ENCODE measurements at regions not wholly inside any gene's neighbourhood (a gene's known extent, or its start where the extent isn't known, plus 50 kb on each side); places are given as distances from the start of the nearest gene placed in this dataset.

DNA sequence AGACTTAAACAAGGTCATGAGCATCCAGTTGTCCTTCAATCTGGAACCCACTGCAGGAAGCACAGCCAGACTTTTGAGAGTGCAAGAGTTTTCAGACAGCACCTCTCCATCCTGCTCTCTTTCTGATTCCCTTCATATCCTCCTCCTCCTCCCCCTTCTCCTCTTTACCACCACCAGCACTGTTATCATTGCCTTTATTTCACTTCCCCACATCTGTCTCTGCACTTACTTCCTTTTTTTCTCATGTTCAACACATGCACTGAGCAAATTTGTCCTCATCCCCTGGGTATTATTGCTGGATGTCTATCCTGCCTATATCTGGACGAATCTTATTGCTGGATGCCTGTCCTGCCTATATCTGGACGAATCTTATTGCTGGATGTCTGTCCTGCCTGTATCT lies 554.8 kb downstream of the DHX35 start:
- no peak for DNase-seq

GRCh38 chr20:39504710-39505094 lies 542.6 kb downstream of the DHX35 start:
- DNase-seq, result no peak

DNA sequence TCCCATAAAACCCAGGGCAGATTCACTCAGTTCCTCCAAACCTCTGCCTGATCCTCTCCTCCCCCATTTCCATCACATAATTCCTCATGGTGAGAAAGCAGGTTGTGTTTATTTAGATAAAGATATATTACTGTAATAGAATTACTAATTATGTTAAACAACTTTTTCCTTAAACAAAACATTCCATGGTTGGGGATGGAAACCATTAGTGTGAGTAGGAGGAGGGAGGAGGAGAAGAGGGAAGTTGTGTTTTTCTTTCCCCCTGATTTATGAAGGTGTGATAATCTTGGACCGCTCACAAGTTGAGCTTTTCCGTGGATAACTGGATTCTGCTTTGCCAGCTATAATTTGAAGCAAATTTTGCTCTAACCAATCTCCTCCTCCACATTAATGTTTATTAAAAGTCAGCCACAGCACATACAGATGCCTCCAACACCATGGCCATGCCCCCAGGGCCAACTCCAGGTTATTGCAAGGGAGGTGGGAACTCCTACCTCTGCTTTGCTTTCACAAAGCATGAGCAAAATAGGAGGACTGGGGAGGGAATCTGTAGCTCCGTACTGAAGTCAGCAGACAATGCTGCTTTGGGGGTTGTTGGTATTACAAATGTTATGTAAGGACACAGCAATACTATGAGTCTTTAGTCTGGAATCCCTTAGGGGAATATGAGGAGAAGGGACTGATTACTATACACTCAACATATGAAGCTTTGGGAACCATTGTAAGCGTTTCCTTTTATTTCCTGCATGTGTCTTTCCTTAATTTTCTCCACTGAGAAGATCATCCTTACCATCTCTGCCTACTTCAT lies 542.0 kb downstream of the DHX35 start:
- no peak for DNase-seq

DNA sequence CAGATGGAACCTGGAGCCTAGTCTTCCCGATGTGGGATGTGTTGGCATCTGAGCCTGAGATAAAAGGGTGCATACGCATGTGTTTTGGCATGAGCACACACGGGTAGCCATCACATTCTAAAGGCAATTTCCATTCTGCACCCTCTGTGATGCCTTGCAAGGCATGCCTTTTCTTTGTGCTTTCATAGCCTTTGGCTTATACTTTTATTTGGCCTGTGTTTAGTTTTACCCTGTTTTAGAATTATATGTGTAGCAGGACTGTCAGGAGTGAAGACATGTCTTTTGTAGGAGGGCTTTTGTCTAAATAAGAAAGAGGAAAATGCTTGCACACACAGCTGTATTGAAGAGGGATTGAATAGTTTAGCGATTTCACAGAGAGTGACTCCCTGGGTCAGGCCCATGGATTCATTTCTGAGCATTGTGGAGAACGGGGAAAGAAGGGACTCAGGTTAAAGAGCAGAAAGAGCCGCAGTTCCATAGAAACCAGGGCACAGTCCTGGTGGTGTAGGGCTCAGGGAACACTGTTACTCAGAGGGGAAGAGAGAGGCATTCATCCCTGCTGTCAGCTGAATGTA lies 530.2 kb downstream of the DHX35 start:
- no peak for DNase-seq

DNA sequence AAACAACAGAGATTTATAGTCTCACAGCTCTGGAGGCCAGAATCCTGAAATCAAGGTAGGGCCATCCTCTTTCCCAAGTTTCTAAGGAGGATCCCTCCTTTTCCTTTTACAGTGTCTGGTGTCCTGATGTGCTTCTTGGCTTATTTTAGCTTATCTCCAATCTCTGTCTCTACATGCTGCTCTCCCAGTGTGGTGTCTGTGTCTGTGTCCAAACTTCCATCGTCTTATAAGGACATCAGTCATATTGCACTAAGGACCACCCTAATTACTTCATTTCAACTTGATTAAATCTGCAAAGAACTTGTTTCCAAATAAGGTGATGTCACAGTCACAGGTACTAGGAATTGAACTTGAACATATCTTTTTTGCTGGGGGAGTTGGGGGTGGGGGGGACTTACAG lies 529.6 kb downstream of the DHX35 start:
- DNase-seq, result no peak

GRCh38 chr20:39489986-39490560 lies 527.9 kb downstream of the DHX35 start:
- no peak for DNase-seq

GRCh38 chr20:39480276-39481043 lies 518.3 kb downstream of the DHX35 start:
- no peak for DNase-seq

DNA sequence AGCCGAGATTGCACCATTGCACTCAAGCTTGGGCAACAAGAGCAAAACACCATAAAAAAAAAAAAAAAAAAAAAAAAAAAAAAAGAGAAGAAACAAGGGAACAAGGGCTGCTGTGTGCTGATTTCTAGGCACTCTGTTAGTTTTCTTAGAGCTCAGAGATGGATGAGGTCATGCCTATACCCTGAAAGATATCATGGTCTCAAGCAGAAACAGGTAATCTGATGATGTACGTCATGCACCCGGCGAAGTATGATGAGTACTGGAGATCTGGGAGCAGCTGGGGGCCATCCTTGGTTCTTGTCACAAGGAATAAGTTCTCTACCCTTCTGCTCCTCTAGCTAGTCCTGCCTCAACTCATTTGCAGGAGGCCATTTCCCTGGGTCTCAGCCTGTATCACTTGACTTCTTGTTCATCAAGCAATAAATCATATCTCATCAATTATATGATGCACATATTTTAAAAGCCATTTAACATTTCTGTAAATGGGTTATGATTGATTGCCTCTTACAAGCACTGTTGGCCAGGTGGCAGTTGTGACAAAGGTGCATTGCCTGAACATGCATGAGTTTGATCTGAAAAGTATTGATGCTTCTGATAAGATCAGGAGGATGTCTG lies 517.2 kb downstream of the DHX35 start:
- DNase-seq, result no peak

GRCh38 chr20:39474879-39475278 lies 512.7 kb downstream of the DHX35 start:
- no peak for DNase-seq

DNA sequence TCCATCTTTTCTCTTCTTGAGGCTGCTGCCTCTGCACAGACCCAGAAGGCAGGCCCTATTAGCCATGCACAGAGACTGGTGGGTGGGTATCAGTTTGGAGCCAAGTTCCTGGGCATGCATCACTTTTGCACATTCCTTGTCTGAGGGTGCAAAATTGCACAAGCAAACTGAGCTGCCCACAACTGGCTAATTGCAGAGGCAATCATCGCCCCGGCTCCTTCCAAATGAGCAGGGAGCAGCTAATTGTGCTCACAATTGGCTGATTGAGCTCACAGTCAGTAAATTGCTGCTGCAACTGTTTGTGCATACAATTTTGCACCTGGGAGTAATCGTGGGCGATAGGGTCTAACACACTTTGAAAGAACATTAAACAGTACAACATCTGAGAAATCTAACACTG lies 511.4 kb downstream of the DHX35 start:
- DNase-seq, result no peak

- DNase-seq, result no peak
These were observed 506.6 kb downstream of the DHX35 start for GRCh38 chr20:39468703-39469102.

DNA sequence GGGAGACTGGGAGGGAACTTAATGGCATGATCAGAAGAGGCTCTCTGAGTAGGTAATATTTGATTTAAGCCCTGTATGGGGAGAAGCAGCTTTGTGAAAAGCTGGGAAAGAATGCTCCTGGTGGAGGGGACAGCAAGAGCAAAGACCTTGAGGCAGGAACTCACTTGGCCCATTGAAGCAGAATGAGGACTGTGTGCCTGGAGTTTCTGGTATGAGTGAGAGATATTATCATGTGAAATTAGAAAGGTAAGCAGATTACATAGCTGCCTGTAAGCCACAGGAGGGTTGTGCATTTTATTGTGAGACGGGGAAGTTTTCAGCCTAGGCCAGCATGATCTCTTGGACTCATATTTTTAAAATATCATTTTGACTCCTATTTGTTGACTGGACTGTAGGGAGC lies 502.1 kb downstream of the DHX35 start:
- DNase-seq, result no peak

- DNase-seq, result no peak
These were observed 500.3 kb downstream of the DHX35 start for GRCh38 chr20:39462416-39462945.

- no peak for DNase-seq
These were observed 496.3 kb downstream of the DHX35 start for GRCh38 chr20:39458452-39458851.

GRCh38 chr20:39453890-39454289 lies 491.7 kb downstream of the DHX35 start:
- DNase-seq, result no peak

GRCh38 chr20:39452583-39453340 lies 490.6 kb downstream of the DHX35 start:
- DNase-seq, result no peak

GRCh38 chr20:39451386-39451785 lies 489.2 kb downstream of the DHX35 start:
- DNase-seq, result no peak

GRCh38 chr20:39446397-39446796 lies 484.3 kb downstream of the DHX35 start:
- no peak for DNase-seq

- no peak for DNase-seq
These were observed 483.0 kb downstream of the DHX35 start for GRCh38 chr20:39445095-39445494.

GRCh38 chr20:39433466-39433865 lies 471.3 kb downstream of the DHX35 start:
- no peak for DNase-seq

GRCh38 chr20:39431091-39431880 lies 469.1 kb downstream of the DHX35 start:
- DNase-seq, result no peak
